GM04503 (cell line): ENCODE measurements at regions not wholly inside any gene's neighbourhood (a gene's known extent, or its start where the extent isn't known, plus 50 kb on each side); places are given as distances from the start of the nearest gene placed in this dataset.

Source experiments
- DNase-seq: peaks from one replicate; pipeline ENCODE4 v3.0.0-alpha.2; 2012; ENCODE audit warnings: low read depth

DNA sequence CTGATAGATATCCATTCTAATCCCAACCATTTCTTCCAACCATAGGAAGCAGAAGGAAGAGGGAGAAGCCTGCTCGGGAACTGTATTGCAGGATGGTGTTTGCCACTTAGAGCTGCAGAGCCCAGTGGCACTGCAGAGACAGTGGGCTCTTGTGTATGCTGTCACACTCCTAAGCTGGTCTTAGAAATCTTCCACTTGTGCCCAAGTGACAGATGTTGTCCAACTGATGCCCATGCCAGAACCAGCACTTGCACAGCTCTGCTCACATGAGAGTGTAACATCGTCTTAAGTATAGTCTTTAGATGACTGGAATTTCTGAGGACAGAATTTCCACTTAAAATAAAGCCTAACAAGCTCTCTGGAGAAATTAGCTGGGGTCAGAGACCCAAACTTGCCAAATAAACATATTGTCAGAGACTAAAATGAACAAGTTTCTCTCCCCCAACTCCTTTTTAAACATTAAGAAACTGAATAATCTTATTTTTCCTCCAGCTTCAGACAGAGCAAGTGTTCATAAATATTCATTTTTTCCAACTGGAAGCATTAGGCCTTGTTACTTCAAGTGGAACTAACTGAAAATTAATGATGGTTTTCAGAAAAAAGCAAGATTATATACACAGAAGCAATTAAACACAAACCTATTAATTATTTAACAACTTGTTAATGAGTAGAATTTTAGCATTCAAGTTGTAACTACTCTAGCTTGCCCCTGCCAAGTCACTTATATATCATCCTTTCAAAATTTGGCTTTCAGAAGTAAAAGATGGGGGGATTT lies 577.3 kb downstream of the AJAP1 start:
- DNase-seq: no peak

DNA sequence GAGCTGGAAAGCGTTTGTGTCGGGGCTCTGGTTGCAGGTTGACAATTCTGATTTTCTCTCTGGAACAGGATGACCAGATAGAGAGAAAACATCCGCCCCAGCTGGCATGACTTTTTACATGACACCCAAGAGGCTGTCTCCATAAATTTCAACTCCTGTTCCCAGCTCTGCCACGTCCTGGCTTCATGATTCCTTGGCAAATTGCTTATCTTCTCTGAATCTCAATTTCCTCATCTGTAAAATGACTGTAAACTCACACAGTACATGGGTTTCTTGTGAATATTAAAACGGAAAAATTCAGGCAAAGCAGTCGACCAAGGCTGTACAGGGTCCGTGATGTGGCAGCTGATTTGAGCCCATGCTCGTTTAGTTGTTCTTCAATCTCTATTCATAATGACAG lies 572.7 kb downstream of the AJAP1 start:
- DNase-seq: no peak

- no peak for DNase-seq
Measured at GRCh38 chr1:5225707-5226704, 571.6 kb downstream of the AJAP1 start.

DNA sequence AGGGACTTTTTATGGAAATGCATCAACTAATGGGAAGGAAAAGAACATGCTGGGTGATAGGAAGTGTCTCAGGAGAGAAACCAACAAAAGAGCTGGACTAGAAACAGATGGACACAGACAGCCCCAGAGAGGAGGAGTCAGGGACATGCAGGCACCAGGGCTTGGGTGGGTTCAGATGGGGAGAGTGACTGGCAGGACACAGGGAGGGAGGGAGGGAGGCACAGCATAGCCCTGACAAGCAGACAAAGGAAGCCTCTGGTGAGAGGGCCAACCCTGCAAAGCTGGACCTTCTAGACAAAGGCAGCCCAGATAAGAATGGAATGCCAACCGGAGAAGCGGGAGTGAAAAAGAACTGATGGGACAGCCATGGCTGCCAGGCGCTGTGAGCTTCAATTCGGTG lies 568.8 kb downstream of the AJAP1 start:
- no peak for DNase-seq

DNA sequence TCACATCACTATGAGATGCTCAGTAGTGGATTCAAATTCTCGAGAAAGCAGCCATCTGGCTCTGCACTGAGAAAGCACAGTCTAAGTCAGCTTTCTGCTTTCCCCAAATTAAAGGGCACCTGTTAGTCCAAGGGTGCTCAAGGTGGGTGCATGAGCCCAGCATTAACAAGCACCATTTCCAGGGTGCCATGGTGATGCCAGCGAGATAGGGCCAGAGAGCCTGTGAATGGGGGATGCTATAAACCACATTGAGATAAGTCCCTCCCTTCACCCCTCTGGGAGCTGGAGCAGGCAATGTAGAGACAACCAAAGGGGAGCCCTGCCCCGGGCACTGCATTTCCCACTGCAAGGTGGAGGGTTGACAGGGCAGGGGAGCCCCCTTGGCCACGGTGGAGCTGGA lies 568.2 kb downstream of the AJAP1 start:
- DNase-seq: no peak

- no peak for DNase-seq
Measured at GRCh38 chr1:5221451-5221850, 567.0 kb downstream of the AJAP1 start.

- DNase-seq: no peak
Measured at GRCh38 chr1:5220821-5221220, 566.4 kb downstream of the AJAP1 start.

DNA sequence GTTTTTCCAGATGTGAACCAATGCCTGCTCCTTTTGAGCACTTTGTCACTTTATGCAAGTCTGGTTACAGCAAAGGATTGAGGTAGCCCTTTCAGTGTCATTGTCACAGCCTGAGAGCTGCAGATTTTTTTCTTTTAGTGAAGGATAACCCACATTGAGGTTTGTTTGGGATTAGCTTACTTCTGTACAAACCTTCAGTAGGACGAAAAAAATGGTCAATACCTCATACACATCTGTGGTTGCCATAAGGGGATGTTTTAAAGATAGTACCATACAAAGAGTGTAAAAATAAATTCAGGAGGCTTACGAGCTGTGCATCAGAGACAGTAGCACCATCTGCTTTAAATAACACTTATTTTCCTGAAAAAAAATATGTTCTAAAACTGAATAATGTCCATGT lies 566.0 kb downstream of the AJAP1 start:
- no peak for DNase-seq

GRCh38 chr1:5200006-5200405 lies 545.6 kb downstream of the AJAP1 start:
- DNase-seq: no peak

DNA sequence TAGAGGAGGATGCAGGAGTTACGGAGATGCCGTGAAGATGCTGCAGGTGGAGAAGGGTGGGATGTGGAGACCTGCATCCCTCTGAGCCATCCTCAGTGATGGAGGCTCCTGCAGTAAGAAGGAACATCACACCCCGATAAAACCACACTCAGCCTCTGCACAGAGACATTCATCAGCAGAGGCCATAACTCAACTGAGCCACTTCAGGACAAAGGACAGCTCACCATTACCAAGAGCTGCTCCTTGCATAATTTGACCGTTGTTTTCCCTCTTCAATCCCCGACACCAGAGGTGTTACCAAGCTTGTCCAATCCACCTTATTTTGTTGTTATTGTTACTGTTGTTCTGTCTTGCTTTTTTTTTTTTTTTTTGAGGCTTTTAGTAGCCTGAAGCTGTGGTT lies 543.9 kb downstream of the AJAP1 start:
- DNase-seq: no peak

- no peak for DNase-seq
Measured at GRCh38 chr1:5191470-5191869, 537.1 kb downstream of the AJAP1 start.

GRCh38 chr1:5189384-5189783 lies 535.0 kb downstream of the AJAP1 start:
- no peak for DNase-seq

GRCh38 chr1:5165762-5166161 lies 511.4 kb downstream of the AJAP1 start:
- no peak for DNase-seq

GRCh38 chr1:5164158-5164557 lies 509.7 kb downstream of the AJAP1 start:
- no peak for DNase-seq

DNA sequence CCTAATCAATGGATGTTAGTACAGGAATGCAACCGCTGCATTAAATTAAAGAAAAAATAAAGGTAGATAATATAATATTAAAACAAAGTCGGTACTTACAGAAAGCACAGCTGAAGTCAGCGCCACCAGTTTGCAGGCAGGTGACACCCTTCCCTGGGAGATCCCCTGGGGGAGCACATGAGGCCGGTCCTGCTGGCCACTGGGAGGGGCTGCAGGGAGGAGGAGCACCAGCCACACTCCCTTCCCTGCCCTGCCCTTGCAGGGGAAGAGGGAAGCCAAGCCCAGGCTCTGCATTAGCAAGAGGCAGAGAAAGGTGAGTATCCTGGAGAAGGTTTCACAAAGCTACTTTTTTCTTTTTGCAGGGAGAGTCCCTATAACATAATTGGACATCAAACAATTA lies 507.0 kb downstream of the AJAP1 start:
- DNase-seq: no peak

- DNase-seq: no peak
Measured at GRCh38 chr1:5157175-5157574, 502.8 kb downstream of the AJAP1 start.

GRCh38 chr1:5156416-5157120 lies 502.2 kb downstream of the AJAP1 start:
- DNase-seq: no peak

DNA sequence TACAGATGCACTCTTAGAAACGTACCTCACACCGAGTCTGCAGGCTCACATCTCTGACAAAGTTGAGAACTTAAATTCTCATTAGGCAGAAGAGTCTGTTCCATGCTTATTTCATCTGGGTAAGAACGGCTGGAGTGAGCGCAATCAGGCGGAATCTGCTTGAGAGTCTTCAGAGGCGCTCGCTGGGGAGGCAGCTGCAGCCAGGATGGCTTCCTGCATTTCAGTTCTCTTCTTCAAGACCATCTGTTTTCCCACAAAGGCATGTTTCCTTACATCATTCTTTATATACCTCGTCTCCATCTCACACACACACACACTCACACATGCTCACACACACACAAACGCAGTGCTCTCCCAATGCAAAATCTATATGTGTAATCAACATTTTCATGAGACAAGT lies 497.1 kb downstream of the AJAP1 start:
- no peak for DNase-seq

- DNase-seq: no peak
Measured at GRCh38 chr1:5150191-5150590, 495.8 kb downstream of the AJAP1 start.

DNA sequence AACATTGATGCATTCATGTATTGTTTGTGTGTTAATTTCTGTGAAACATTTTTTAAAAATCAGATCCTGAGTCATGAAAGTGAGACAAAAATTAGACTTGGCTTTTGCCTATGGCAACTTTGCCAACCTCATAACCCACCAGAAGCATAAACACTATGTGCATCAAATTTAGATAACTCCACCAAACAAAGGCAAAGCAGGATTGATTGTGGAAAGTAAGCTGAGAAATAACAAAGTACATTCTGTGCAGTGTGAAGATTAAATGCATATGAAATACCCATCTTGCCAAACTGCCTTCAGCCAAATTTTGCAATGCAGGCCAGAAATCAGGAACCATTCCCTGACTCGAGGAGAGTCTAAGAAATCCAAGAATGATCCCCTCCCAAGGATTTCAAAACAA lies 493.4 kb downstream of the AJAP1 start:
- DNase-seq: no peak

DNA sequence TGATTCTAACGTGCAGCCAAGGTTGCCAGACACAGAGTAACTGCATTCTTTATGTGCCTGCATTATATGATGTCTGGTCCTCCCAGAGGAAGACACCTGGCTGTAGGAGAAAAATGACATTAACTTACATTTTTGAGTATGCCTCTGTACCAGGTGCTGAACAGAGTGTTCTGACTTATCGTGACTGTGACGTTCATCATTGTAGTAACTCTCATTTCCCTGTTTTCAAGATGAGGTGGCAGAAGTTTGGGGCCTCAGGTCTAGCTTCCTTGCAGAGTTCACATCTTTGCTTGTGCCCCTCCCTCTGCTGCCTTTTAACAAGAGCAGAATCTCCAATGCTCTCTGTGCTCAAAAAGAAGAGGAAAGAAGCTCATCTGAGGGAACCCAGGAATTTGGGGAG lies 488.0 kb downstream of the AJAP1 start:
- DNase-seq: no peak

- no peak for DNase-seq
Measured at GRCh38 chr1:5141750-5142149, 487.3 kb downstream of the AJAP1 start.

DNA sequence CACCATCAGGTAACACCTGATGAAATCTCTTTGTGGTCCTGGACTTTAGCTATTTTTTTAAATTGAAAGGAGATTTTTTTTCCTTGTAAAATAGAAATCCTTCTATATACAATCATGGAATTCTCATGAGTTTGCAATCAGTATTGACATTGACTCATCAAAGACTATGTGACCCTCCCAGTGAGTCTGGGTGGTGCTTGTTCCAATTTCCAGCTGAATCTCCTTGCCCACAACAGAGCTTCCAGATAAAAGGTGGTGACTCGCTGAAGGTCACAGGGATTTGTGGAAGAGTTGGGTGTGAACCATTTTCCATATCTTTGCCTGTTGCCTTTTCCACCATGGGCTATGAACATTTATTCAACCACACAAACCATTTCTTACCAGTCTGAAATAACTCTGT lies 486.6 kb downstream of the AJAP1 start:
- DNase-seq: no peak
